HG02884 (cell line): ENCODE measurements at regions not wholly inside any gene's neighbourhood (a gene's known extent, or its start where the extent isn't known, plus 50 kb on each side); places are given as distances from the start of the nearest gene placed in this dataset.

ENCODE experiments used
- ATAC-seq: cut with Tn5 transposase; IDR thresholded peaks from one replicate; pipeline ENCODE4 v1.9.1; 2021; ENCODE audit warnings: mild to moderate bottlenecking, moderate library complexity; ENCODE audit not compliant: unreplicated experiment

DNA sequence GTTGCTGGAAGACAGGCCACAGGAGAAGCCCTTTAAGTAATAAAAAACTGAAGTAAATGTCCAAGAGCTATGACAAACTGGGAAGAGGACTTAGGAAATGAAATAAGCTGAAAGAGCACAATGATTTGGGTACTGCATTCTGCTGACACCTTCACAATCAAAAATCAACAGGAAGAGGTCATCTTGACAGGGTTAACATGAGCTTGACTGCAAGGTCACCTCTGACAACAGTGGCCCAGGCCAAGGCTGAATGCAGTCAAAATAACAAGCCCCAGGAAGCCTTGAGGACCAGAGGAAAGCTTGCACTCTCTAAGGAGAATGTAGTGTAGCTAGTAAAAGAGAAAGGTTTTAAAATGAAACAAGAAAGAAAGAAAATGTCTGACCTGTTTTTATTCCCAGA, 179.3 kb downstream of the SEC16B start:
- ATAC-seq: no peak

GRCh38 chr1:177789956-177790355, 179.9 kb downstream of the SEC16B start:
- ATAC-seq: no peak

DNA sequence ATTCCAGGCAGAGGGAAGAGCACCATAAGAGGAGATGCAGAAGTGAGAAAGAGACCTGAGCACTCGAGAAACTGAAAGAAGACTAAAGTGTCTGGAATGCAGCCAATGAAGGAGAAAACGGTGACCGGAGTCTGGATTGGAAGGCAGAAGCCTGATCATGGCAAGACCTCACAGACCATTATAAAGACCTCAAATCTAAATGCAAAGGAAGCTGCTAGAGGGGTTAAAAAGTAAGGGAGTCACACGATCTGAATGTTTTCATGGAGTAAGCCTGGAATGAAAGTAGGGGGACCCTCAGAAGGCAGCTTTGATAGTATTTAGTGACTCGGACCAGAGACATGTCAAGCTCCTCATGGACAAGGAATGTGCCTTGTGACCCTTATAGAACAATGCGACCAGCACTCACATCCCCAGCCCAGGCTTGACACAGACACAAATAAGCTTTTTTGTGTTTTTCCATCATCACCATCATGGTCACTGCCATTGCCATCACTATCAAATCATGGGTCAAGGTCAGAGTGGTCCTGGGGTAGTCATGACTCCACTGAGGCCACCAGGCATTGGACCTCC, 183.6 kb downstream of the SEC16B start:
- ATAC-seq: no peak

- no peak for ATAC-seq
Observed at GRCh38 chr1:177784936-177785335, 184.9 kb downstream of the SEC16B start.

DNA sequence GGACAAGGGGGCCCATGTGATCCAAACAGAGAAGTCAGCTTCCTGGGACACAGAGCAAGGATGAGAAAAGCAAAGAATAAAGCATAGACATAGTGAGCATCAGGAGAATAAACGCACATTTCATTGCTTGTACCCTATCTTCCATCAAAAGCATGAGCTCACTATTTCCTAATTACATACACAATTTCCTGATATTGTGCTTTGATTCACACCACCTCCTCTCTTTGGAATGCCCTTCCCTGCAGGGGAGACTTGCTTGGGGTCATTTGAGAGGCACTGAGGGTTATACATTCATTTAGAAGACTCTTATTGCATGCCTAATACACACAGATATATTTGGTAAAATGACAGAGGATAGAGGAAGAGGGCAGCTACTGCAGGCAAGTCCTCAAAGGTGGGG, 185.4 kb downstream of the SEC16B start:
- ATAC-seq: no peak

DNA sequence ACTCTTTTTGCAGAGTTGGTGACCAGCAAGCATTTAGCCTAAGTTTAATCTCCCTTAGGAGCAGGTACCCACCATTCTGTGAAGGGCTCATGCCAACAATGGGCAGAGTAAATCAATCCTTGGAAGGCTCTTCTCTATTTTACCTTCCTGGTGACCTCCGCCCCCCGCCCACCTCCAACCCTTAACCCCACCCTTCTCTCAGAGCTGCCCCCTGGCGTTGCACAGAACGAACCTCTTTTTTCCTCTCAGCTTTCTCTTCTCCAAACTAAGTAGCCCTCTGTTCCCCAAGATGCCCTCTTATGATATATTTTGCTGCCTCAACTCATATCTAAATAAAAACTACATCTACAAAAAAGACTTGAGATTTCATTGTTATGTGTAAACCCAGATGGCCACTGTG, 186.8 kb downstream of the SEC16B start:
- no peak for ATAC-seq

GRCh38 chr1:177780096-177780700, 189.7 kb downstream of the SEC16B start:
- no peak for ATAC-seq

- ATAC-seq: no peak
Observed at GRCh38 chr1:177779166-177779965, 190.5 kb downstream of the SEC16B start.

DNA sequence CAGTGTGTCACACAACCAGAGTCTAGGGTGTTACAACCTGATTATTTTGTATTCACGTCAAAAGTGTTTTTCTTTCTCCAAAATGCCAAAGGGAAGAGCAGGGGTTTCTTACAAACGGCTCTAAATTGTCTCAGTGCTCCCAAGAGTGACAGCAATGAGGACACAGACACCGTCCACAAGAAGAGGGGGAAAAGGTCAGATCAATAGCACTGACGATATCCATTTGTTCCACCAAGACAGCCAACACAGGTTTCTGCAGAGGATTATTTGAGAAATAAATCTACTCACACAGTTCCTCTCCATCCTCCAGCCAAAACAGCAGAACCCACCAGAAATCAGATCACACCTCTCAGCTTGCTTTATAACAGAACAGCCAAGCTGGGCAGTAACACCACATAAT, 193.9 kb downstream of the SEC16B start:
- ATAC-seq: no peak

DNA sequence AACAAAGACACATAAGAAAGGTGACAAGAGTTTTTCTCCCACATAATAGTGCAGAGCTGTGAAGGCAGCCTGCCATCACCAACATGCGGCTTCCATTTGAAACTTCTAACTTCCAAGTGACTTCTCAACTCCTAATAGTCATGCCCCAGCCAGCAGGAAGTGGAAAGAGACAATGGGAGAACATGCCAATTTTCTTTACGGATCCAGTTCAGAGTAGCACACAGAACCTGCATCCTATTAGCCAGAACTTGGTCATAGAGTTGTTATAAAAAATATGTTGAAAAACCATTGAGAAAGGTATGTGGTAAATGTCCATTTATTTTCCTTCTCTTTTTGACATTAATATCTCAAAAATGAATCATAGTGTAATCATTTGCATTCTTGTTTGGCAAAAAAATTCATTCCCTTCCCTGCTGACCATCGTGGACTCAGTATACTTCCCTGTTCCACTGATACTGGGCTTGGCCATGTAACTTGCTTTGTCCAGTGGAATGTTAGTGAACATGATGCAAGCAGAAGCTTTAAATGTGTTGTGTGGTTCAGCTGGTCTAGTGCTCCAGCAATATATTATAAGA, 197.4 kb downstream of the SEC16B start:
- ATAC-seq: no peak

DNA sequence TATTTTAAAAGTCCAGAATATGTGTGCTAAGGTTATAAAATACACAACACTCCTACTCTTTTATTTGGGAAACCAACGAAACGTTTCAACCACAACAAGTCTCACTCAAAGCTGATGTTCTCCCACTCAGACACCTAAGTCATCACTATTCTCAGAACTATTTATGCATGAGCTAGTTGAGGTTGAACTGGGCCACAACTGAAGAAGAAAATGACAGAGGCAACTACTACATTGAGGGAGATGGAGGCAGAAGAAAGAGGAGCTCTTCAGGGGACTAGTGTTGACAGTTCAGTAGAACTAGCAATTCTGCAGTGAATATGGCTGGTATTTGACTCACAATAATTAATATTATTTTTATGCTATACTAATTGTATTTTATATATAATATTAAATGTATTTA, 198.2 kb downstream of the SEC16B start:
- ATAC-seq: no peak

DNA sequence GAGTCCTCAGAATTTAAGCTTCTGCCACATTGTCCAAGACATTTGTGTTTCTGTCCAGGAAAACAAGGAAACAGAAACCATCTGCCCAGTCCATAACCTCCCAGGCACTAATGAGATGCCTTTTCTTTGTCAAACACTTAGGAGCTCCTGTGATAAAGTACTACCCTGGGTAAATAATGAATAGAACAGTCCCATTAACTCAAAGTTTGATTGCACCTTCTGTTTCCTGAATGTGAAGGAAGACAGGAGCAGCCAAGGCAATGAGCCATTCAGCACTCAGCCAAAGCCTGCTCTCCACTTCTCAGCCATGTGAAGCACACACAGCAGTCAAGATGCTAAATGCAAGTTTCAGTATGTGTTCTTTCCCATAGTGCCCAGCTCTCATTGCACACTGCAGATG, 199.8 kb downstream of the SEC16B start:
- ATAC-seq: no peak

DNA sequence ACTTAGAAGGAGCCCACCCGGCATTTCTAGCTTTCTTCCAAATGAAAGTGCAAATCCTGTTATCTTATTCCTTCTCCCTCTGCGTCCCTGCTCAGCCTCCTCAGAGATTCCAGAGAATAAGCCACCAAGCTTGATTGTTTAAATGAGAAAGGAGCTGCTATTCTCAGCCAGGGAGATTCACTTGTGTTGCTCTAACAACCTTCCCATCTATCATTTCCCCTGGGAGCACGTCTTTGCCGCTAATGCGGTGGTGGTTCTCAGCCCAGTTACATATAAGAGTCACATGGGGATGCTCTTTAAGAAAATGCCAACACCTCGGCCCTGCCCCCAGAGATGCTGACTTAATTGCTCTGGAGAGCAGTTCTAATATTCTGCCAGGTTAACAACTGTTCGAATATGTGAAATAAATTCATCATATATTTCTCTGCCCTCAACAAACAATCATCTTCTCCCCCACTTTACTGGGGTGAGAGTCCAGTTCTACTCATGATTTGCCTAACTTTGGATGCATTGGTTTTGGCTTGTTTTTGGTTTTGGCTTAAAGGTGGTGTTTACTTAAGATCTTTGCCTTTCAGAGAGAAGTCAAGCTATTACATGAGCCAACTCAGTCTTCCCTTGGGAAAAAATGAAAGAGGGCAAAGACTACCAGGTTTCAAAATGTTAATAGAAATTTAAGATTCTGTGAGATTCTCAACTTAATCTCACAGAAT, 213.9 kb downstream of the SEC16B start:
- no peak for ATAC-seq

DNA sequence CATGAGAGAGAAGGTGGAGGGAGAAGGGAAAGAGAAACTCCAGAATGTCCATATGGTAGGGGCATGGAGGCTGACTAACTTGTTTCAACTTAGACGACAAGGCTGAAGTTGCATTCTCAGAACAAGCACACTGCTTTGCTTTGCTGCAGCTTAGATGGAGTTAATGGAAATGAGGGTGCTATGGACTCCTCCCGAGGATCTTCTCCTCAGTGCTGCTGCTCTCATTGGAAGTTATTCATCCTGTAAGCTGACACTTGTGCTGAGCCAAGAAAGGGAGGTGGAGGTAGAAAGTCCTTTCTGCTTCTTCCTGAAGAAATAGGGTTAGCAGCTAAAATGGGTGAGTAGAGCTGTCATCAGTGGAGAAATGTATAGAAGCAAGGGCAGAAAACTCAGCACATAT, 215.3 kb downstream of the SEC16B start:
- ATAC-seq: no peak

GRCh38 chr1:177753655-177754054, 216.2 kb downstream of the SEC16B start:
- no peak for ATAC-seq

GRCh38 chr1:177748080-177748801, 221.6 kb downstream of the SEC16B start:
- no peak for ATAC-seq

DNA sequence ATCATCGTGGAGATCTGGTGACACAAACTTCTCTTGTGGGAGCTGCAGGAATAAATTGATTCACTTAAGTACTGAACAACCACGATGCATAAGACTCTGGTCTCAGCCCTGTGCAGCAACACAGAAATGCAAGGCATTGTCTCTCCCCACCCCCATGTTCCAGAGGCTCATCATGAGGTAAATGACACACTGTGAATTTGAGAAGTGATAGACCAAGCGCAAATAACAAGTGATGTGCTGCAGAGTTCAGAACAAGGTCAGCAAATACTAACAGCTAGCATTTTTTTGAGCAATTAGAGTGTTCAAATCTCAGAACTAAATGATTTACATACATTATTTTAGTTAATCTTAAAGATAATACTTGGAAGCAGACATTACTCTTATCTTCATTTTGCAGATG, 223.7 kb downstream of the SEC16B start:
- no peak for ATAC-seq

DNA sequence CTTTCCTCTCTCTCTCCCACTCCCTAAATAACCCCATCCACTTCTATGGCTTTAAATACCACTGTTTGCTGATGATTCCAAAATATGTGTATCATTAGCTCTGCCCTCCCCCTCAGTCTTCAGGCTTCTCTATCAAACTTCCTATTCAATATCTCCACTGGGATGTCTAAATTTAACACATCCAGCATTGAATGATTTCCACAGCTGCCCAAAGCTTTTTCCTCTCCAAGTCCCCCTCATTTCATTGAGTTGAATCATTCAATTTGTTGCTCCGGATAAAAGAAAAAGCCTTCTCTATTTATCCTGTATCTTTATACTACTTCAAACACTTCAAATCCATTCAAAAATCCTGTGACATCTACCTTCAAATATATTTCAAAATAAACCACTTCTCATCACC, 225.0 kb downstream of the SEC16B start:
- ATAC-seq: no peak

- ATAC-seq: no peak
Observed at GRCh38 chr1:177741476-177741875, 228.4 kb downstream of the SEC16B start.

GRCh38 chr1:177739780-177740179, 230.1 kb downstream of the SEC16B start:
- no peak for ATAC-seq

DNA sequence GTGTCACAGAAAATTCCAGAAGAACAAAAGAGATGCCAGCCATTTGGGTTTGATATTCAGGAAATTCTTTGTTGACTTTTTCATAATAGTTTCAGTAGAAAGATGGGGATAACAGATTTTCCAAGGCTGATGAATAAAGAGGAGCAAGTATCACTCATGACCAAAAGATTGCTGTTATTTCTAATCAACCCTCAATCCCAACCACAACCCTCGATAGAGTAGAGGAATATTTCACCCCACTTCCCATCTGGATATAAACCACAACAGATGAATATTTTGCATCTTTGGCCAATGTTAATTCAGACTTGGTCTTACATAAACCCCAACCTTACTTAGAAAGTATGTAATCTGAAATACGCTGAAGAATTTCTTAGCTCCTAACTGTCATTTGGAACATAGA, 232.4 kb downstream of the SEC16B start:
- no peak for ATAC-seq
